Activated CD8-positive, alpha-beta memory T cell treated with anti-CD3 and anti-CD28 coated beads, Interleukin-2, amount 10 ng/mL, durations not matched to agents 7 days and 5 days (primary cell): ENCODE measurements at regions not wholly inside any gene's neighbourhood (a gene's known extent, or its start where the extent isn't known, plus 50 kb on each side); places are given as distances from the start of the nearest gene placed in this dataset.

Experiments
- ATAC-seq: fragments of 150-1000 bp; cut with Tn5 transposase; one replicate; pipeline ENCODE4 v1.10.0; 2021; ENCODE audit warnings: moderate library complexity
- CTCF ChIA-PET: fragments of 350-600 bp; sonication (Branson Sonifier 250); formaldehyde crosslinking; loops from one replicate; lab custom pipeline; 2021; ENCODE audit warnings: antibody characterized with exemption; lab: Charles Lee
- DNase-seq: peaks from one replicate; pipeline ENCODE4 v3.0.0-alpha.2; 2020
- H3K27ac Mint-ChIP-seq: one replicate; pipeline ENCODE4 v1.8.0; 2021; ENCODE audit warnings: mild to moderate bottlenecking, mixed read lengths
- H3K27me3 Mint-ChIP-seq: one replicate; pipeline ENCODE4 v1.8.0; 2021; ENCODE audit warnings: mixed read lengths
- H3K36me3 Mint-ChIP-seq: one replicate; pipeline ENCODE4 v1.8.0; 2021; ENCODE audit warnings: mild to moderate bottlenecking, mixed read lengths
- H3K4me1 Mint-ChIP-seq: one replicate; pipeline ENCODE4 v1.8.0; 2021; ENCODE audit warnings: mixed read lengths
- H3K4me3 Mint-ChIP-seq: one replicate; pipeline ENCODE4 v1.8.0; 2021; ENCODE audit warnings: mild to moderate bottlenecking, moderate library complexity, mixed read lengths
- H3K9me3 Mint-ChIP-seq: one replicate; pipeline ENCODE4 v1.8.0; 2022; ENCODE audit warnings: low read depth, mixed read lengths

DNA sequence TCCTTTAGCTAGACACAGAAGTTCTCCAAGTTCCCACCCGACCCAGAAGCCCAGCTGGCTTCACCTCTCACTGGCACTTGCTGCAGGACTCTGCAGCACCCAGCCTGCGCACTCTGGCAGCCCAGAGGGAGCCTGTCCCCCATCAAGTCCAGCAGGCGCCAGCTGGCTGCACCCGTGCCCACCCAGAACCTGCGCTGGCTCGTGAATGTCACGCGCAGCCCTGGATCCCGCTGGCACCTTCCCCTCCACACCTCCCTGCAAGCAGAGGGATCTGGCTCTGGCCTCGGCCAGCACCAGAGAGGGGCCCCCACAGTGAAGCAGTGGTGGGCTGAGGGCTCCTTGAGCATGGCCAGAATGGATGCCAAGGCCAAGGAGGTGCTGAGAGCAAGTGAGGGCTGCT is 187.6 kb upstream of the HAND2 start:
- Mint-ChIP-seq H3K4me1 (no peaks in the 10 kb centered on the region), H3K27ac (no peak overlapping the region), H3K36me3 (no peaks in the 10 kb centered on the region), H3K9me3 (peaks cover 5% of the 10 kb centered on the region), H3K4me3 (no peak overlapping the region), H3K27me3 (no peaks in the 10 kb centered on the region)
- CTCF ChIA-PET, result no interaction called here
- DNase-seq (no peak), ATAC-seq (no peak)

DNA sequence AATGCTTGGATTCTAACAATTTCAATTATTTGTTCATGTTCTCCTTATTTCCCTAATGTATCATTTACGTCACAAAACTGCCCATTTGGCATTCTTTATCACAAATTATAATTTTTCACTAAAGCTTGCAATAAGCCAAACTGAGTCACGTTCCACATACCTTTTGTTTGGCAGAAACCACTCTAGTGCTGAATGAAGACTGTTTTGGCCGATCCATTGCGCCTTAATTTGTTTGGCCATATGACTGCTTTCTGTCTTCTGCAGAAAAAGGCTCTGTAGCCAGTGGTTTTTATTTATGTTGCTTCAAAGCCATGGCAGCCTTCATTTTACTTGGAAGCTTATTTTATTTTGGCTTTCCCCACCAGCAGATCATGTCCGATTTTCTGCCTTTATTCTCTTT is 184.4 kb upstream of the HAND2 start:
- peaks cover 5% of the 10 kb centered on the region for H3K9me3 Mint-ChIP-seq
- CTCF ChIA-PET, result no interaction called here
- no peaks in the 10 kb centered on the region for H3K4me1 Mint-ChIP-seq
- H3K36me3 Mint-ChIP-seq, result no peaks in the 10 kb centered on the region
- no peaks in the 10 kb centered on the region for H3K27me3 Mint-ChIP-seq
- DNase-seq (no peak), ATAC-seq (no peak)
- H3K27ac Mint-ChIP-seq, result no peak overlapping the region
- no peak overlapping the region for H3K4me3 Mint-ChIP-seq

DNA sequence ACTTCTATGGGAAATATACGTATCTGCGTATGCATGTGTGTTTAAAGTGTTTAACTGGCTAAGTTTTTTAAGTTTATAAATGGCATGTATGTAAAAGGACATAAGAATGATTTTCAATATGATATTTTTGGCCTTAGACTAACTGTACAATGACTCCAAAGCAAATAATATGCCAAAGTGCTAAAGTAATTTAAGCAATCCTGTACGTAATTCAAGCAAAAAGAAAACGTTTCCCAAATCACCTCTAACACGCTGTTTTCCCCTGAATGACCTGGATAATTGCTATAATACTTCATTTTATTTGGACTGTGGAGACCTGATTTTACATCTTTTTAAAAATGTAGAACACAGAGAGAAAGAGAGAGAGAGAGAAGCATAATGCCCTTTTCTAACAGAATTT is 183.0 kb upstream of the HAND2 start:
- no peaks in the 10 kb centered on the region for H3K4me1 Mint-ChIP-seq
- ATAC-seq, result no peak
- CTCF ChIA-PET, result no interaction called here
- no peak for DNase-seq
- no peaks in the 10 kb centered on the region for H3K9me3 Mint-ChIP-seq
- no peak overlapping the region for H3K27ac Mint-ChIP-seq
- no peaks in the 10 kb centered on the region for H3K36me3 Mint-ChIP-seq
- H3K27me3 Mint-ChIP-seq, result no peaks in the 10 kb centered on the region
- no peak overlapping the region for H3K4me3 Mint-ChIP-seq

DNA sequence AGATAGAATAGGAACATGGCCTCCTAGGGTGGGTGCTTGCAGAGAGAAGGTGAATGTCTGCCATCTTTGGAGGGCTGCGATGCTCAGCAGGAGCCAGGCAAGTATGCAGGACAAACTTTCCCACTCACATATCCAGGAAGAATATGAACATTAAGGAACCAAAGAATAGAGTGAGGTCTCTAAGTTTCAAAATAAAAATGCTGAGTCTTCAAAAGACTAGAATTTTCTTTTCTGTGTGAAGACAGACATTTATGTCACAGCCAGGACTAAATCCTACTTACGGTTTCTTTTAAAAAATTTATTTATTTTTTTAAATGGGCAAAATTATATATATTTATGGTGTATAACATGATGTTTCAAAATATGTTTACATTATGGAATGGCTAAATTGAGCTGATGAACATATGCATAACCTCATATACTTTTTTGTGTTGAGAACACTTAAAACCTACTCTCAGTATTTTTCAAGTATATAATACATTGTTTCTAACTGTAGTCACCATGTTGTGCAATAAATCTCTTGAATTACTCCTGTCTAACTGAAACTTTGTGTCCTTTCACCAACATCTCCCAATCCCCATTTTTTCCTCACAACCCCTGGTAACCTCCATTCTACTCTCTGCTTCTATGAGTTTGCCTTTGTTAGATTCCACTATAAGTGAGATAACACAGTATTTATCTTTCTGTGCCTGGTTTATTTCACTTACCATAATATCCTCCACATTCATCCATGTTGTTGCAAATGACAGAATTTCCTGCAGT is 177.8 kb upstream of the HAND2 start:
- Mint-ChIP-seq H3K9me3 (no peaks in the 10 kb centered on the region), H3K27me3 (no peaks in the 10 kb centered on the region), H3K36me3 (no peaks in the 10 kb centered on the region), H3K4me1 (no peaks in the 10 kb centered on the region), H3K27ac (no peak overlapping the region), H3K4me3 (no peak overlapping the region)
- CTCF ChIA-PET, result no interaction called here
- ATAC-seq (no peak), DNase-seq (no peak)

DNA sequence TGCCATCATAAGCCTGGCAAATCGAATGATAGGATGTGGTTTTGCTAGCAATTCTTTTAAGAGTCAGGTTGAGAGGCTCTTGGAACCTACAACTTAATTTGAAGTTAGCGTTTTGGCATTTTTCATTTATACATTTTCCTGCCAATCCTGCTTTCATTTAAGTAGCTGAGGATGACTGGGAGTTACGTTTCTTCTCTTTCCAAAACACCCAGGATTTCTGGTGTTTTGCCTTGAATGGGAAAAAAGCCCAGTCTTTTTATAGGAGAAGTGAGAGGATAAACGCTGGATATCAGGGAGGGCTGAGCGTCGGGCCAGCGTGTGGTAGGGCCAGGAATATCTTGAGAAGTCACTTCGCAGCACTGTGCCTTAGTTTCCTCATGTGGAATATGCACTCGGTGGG is 174.2 kb upstream of the HAND2 start:
- Mint-ChIP-seq H3K4me3 (no peak overlapping the region), H3K4me1 (no peaks in the 10 kb centered on the region), H3K27ac (no peak overlapping the region), H3K27me3 (no peaks in the 10 kb centered on the region), H3K9me3 (no peaks in the 10 kb centered on the region), H3K36me3 (no peaks in the 10 kb centered on the region)
- ATAC-seq (no peak), DNase-seq (no peak)
- CTCF ChIA-PET, result no interaction called here

DNA sequence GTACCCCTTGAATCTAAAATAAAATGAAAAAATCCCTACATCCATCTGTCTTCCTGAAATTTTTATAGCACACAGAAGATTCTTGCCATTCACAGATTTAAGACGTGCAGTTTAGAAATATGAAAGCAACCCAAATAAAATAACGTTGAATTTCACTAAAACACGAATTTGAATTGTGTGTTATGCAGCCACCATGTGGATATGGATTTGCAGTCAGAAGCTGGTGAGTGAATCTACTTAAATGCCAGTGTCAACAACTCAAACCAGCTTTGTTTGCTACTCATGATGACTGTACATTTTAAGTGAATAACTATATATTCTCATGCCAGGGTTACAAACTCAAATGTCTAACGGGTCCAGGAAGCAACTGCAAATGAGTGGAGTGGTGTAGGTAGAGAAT is 173.0 kb upstream of the HAND2 start:
- Mint-ChIP-seq H3K27ac (no peak overlapping the region), H3K4me3 (no peak overlapping the region), H3K36me3 (no peaks in the 10 kb centered on the region), H3K4me1 (no peaks in the 10 kb centered on the region), H3K27me3 (no peaks in the 10 kb centered on the region), H3K9me3 (no peaks in the 10 kb centered on the region)
- DNase-seq (no peak), ATAC-seq (no peak)
- CTCF ChIA-PET, result no interaction called here

DNA sequence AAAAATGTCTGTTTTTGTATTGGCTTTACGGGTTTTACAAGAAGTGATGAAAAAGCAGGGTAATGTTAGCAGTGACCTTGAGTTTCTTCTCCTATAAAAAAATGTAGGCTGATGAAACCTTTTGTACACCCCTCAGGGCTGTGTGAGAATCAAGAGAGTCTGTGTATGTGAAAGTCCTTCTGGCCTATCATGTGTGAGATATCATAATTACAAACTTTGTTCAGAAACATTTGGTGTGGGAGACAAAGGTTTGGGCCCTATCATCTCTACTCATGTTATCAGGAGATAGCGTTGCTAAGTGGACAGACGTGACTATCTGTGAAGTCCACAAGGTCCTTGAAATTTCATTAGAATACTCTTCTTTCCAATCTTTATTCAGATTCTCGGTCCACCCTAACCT is 170.6 kb upstream of the HAND2 start:
- Mint-ChIP-seq H3K4me1 (no peaks in the 10 kb centered on the region), H3K27me3 (no peaks in the 10 kb centered on the region), H3K36me3 (no peaks in the 10 kb centered on the region), H3K27ac (no peak overlapping the region), H3K4me3 (no peak overlapping the region), H3K9me3 (no peaks in the 10 kb centered on the region)
- ATAC-seq, result no peak
- CTCF ChIA-PET, result no interaction called here
- DNase-seq, result no peak

DNA sequence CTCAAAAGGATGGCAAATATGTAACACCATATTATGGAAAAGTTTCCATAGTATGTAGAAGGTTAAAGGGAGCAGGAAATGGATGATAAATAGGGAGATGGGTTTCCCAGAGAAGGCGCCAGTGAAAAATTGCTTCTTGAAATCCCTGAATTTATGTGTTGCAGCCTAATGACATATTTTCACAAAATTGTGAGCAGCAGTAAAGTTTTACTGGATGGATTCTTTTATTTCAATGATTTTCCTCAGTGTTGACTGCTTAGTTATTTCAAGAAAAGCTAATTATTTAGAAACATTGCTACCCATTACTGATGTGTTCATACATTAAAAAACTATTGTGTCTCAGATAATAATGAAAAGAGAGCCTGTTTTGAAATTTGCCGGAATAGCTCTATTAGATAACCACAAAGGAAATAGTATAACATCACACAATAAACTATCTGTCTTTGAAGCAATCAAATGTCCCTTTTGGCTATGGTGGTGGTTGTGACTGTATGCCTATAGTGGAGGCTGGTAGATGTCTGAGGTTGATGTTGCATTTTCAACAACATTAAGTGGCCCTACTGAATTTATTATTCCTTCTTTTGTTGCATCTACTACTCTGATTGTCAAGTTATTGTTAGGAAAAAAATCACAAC is 169.9 kb upstream of the HAND2 start:
- DNase-seq (no peak), ATAC-seq (no peak)
- no peaks in the 10 kb centered on the region for H3K27me3 Mint-ChIP-seq
- no peaks in the 10 kb centered on the region for H3K36me3 Mint-ChIP-seq
- no peak overlapping the region for H3K27ac Mint-ChIP-seq
- no peaks in the 10 kb centered on the region for H3K4me1 Mint-ChIP-seq
- H3K9me3 Mint-ChIP-seq, result no peaks in the 10 kb centered on the region
- CTCF ChIA-PET, result no interaction called here
- H3K4me3 Mint-ChIP-seq, result no peak overlapping the region

DNA sequence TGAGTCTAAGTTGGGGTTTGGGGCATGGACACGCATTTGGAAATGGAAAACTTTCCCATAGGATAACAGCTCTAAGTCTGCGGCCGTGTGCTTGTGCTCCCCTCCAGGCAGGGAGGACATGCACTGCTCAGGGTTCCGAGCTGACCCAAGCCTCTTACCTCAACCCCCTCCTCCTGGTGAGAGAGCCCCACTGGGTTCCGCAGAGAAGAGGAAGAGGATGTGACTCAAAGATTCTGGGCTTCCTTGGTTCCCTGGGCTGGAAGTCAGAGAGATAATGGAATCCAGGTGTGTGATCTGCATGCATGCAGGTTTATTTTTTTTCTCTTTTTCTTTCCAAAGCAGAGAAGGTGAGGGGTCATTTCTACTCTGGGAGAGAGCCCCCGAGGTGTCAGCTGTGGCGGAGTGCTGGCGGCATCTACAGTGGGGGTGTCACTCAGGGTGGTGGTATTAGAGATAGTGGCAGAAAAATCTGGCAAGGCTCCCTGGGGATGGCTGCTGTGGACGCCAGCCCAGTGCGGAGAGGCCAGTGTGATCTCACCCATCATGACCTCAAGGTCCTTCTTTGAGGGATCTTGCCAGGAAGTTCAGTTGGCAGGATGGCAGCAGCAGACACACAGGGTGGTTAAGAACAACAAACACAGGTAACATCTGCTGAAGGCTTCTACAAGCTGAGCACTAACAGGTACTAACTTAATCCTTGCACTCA is 168.7 kb upstream of the HAND2 start:
- DNase-seq, result no peak
- Mint-ChIP-seq H3K27ac (no peak overlapping the region), H3K27me3 (no peaks in the 10 kb centered on the region), H3K4me3 (no peak overlapping the region), H3K36me3 (no peaks in the 10 kb centered on the region), H3K4me1 (no peaks in the 10 kb centered on the region), H3K9me3 (no peaks in the 10 kb centered on the region)
- CTCF ChIA-PET, result no interaction called here
- no peak for ATAC-seq

DNA sequence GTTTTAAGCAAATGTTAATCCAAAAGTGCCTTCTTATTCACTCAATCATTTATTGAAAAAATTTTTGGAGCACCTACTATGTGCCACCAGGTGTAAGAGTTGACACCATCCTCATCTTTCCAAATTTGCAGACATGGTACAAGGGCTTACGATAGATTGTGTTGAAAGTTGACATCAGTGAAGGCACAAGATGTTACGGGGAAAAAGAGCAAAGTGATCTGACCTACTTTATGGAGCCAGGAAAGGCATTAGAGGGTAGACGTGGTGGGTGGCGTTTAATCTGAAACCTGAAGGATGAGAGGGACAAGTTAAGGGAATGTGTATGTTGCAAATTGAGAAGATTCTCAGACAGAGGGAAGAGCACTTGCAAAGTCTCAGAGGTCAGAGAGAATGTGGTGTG is 167.8 kb upstream of the HAND2 start:
- Mint-ChIP-seq H3K9me3 (no peaks in the 10 kb centered on the region), H3K36me3 (no peaks in the 10 kb centered on the region), H3K27me3 (no peaks in the 10 kb centered on the region), H3K27ac (no peak overlapping the region), H3K4me1 (no peaks in the 10 kb centered on the region), H3K4me3 (no peak overlapping the region)
- CTCF ChIA-PET, result no interaction called here
- ATAC-seq, result no peak
- no peak for DNase-seq

DNA sequence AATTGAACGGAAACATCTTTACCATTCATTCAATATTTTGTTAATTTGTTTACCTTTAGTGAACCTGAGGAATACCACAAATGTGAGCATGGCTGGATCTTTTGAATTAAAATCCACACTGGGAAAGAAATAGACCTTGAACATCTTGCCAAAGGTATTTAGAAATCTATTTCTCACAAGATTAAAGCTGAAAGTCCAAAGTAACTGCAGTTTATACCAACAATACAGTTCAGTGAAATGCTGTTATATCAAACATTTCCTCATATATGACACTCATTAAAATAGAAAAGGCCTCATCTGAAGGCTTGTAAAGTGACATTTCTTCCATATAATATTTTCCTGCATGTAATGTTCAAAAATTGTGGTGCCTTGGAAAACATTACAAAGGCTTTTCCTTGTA is 166.5 kb upstream of the HAND2 start:
- ATAC-seq, result no peak

DNA sequence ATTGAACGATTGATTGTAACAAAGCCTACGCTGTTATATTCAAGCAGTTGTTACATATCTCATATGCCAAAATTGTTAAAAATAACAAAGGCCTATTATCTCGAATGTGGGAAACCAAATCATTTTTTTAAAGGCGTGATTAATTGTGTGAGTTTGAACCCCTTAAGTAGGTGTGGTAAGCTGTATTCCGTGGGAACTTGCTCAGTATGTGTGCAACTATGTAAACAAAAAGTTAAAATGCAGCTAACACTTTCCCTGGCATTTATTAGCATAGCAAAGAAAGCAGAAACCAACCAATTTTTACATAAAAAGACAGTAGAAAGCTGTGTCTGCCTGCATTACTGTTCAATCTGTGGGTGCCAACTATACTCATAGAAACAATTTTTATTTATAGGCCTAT is 166.0 kb upstream of the HAND2 start:
- no peaks in the 10 kb centered on the region for H3K36me3 Mint-ChIP-seq
- no peak for ATAC-seq

More for the DNA sequence above, 166.5 kb upstream of the HAND2 start:
- Mint-ChIP-seq H3K27me3 (no peaks in the 10 kb centered on the region), H3K27ac (no peak overlapping the region), H3K4me3 (no peak overlapping the region), H3K4me1 (no peaks in the 10 kb centered on the region), H3K36me3 (no peaks in the 10 kb centered on the region), H3K9me3 (no peaks in the 10 kb centered on the region)
- CTCF ChIA-PET, result no interaction called here
- DNase-seq, result no peak

DNA sequence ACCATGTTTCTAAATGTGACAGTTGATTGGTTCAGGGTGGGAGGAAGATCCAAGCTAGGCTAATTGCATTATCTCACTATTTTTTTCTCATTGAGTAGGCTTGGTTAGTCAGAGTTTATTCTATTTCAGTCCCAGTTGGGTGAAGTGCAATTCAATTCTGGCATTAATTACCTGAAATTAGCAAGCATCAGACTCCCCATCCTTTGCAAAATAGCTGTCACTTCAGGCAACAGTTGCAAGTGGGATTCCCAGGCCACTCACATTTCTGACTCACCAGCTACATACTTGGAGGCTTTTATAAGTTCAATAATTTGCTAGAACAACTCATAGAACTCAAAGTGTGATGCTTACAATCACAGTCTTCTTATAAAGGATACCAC is 155.8 kb upstream of the HAND2 start:
- Mint-ChIP-seq H3K27me3 (no peaks in the 10 kb centered on the region), H3K4me3 (no peak overlapping the region), H3K27ac (no peak overlapping the region), H3K9me3 (no peaks in the 10 kb centered on the region), H3K4me1 (no peaks in the 10 kb centered on the region), H3K36me3 (no peaks in the 10 kb centered on the region)
- no peak for DNase-seq
- CTCF ChIA-PET, result no interaction called here
- no peak for ATAC-seq

More for the DNA sequence above, 166.0 kb upstream of the HAND2 start:
- Mint-ChIP-seq H3K4me1 (no peaks in the 10 kb centered on the region), H3K9me3 (no peaks in the 10 kb centered on the region), H3K27me3 (no peaks in the 10 kb centered on the region), H3K27ac (no peak overlapping the region), H3K4me3 (no peak overlapping the region)
- DNase-seq, result no peak
- CTCF ChIA-PET, result no interaction called here

DNA sequence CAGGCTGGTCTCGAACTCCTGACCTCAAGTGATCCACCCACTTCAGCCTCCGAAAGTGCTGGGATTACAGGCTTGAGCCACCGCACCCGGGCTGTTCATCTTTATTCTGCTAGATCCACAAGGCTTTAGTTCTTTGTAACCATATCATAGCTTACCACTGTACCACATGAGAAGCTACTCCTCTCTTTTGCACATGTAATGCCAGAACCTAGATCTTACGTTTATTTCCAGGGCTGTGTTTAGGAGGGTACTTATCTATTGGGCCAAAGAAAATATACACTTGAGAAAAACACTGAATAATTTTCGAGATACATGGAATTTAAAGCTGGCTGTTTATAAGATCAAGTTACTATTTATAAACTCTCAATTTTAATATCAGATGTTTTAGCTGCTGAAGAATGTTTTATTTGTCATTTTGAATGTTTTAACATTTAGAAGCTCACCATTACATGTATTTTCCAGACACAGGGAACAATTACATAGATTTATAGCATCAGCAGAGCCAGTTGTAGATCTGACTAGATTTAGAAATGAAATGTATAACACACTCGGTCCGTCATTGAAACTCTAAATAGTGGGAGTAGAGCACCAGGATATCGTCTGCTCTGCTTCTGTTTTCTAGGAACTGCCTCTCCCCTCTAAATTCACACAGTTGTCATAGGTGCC is 155.3 kb upstream of the HAND2 start:
- DNase-seq, result no peak
- Mint-ChIP-seq H3K36me3 (no peaks in the 10 kb centered on the region), H3K27me3 (no peaks in the 10 kb centered on the region), H3K27ac (no peak overlapping the region), H3K9me3 (no peaks in the 10 kb centered on the region), H3K4me1 (no peaks in the 10 kb centered on the region), H3K4me3 (no peak overlapping the region)
- CTCF ChIA-PET, result no interaction called here
- no peak for ATAC-seq
